GM10266 (cell line): ENCODE measurements at regions not wholly inside any gene's neighbourhood (a gene's known extent, or its start where the extent isn't known, plus 50 kb on each side); places are given as distances from the start of the nearest gene placed in this dataset.

Experiments used
- DNase-seq: peaks from one replicate; pipeline ENCODE4 v3.0.0; 2012; ENCODE audit errors: extremely low spot score
- CTCF ChIP-seq: IDR thresholded peaks from 2 replicates; pipeline ENCODE4 v1.5.1; 2012; ENCODE audit warnings: mild to moderate bottlenecking, low read depth; ENCODE audit not compliant: control insufficient read depth, insufficient read depth; ENCODE audit errors: missing control alignments

- no peak for DNase-seq
- no peak for TF ChIP-seq CTCF
Measured at GRCh38 chr10:36042135-36042534, 400.0 kb upstream of the FZD8 start.

GRCh38 chr10:36038316-36038955 is 396.3 kb upstream of the FZD8 start:
- DNase-seq: no peak
- no peak for TF ChIP-seq CTCF

- no peak for DNase-seq
- TF ChIP-seq CTCF: no peak
Measured at GRCh38 chr10:36036137-36036536, 394.0 kb upstream of the FZD8 start.

- TF ChIP-seq CTCF: no peak
- no peak for DNase-seq
Measured at GRCh38 chr10:36033808-36034207, 391.7 kb upstream of the FZD8 start.

GRCh38 chr10:36030516-36030915 is 388.4 kb upstream of the FZD8 start:
- no peak for DNase-seq
- no peak for TF ChIP-seq CTCF

GRCh38 chr10:36026656-36027390 is 384.7 kb upstream of the FZD8 start:
- no peak for DNase-seq
- TF ChIP-seq CTCF: no peak

- no peak for TF ChIP-seq CTCF
- DNase-seq: no peak
Measured at GRCh38 chr10:36026081-36026480, 384.0 kb upstream of the FZD8 start.
